UCSD-AML1 (cell line): ENCODE measurements at regions not wholly inside any gene's neighbourhood (a gene's known extent, or its start where the extent isn't known, plus 50 kb on each side); places are given as distances from the start of the nearest gene placed in this dataset.

Experiments used
- DNase-seq: peaks from one replicate; lab custom pipeline; 2025; ENCODE audit not compliant: unreplicated experiment; lab: John Stamatoyannopoulos, UW

DNA sequence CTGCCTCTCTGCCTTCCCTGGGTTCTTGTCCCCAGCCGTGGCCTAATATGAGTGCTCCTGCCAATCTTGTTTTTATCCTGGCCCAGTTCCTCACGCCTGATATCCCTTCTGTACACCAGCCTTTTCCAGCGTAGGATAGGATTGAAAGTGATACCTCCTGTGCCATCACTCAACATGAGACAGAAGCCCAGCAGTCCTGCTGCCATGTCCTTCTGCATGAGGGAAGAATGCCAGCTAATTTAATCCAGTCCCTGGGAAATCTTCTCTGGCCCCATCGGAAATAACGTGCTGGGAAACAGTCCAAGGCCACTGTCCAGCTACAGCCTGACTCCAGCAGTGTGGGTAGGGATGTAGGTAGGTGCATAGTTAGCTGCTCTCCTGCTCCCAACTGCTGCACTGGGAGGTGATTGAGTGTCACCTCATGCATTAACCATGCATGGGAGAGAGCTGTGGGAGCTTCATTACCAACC lies 92.0 kb upstream of the TPM1 start:
- no peak for DNase-seq

- DNase-seq: no peak
Measured at GRCh38 chr15:62951481-62951880, 91.1 kb upstream of the TPM1 start.

- DNase-seq: no peak
Measured at GRCh38 chr15:62953021-62953420, 89.5 kb upstream of the TPM1 start.

DNA sequence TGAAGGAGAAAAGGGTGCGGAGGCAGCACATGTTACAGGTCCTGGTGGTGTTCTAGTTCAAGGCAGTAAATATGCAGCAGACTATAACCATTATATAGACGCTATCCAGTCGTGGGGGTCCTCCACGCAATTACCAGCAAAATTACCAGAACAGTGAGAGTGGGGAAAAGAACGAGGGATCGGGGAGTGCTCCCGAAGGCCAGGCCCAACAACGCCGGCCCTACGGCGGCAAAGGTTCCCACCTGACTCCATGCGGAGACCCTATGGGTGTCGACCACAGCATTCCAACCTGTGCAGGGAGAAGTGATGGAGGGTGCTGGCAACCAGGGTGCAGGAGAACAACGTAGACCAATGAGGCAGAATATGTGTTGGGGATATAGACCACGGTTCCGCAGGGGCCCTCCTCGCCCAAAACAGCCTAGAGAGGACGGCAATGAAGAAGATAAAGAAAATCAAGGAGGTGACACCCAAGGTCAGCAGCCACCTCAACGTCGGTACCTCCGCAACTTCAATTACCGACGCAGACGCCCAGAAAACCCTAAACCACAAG lies 89.0 kb upstream of the TPM1 start:
- no peak for DNase-seq

DNA sequence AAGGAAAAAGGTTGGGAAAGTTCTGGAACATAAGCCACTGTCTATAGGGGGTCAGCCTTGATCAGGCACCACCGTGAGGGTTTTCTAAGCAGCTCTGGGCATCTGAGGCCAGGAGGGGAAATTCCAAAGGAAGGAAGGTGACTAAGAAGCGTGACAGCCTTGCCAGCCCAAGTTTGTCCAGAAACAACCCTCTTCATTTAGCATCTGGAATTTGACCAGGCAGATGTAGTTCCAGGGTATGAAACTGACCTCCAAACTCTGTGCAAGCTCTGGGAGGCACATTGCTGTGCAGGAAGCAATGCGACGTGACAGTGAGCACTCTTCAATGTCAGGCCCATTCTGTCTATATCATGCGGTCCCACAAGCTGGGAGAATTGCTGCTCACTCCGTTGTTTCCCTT lies 85.4 kb upstream of the TPM1 start:
- DNase-seq: no peak

DNA sequence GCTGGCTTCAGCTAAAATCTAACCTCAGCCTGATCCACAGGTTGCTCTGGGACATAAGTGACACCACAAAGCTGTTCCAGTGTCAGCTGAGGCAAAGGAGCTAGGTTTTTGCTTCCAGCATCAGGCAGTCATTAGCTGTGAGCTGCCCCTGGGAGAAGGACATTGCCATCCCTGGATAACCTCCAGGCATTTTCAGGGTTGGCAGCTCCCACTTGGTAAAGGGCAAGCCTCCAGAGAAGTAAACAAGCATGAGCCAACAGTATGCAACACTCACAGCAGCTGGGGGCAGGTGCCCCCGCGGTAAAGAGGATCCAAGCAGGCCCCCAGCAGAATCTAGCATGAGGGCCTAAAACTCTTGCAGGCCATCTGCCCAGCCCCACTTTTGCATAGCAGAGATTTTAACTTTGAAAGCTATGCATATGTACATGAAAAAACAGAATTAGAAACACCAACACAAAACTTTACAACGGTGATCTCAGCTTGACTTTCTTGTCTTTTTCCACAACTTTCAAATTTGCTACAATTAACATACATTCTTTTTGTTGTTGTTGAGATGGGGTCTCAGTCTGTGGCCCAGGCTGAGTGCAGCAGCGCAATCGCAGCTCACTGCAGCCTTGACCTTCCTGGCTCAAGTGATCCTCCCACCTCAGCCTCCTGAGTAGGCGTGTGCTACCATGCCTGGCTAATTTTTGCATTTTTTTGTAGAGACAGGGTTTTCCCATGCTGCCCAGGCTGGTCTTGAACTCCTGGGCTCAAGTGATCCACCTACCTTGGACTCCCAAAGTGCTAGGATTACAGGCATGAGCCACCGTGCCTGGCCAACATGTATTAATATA lies 83.8 kb upstream of the TPM1 start:
- DNase-seq: no peak

GRCh38 chr15:62961134-62961533 lies 81.4 kb upstream of the TPM1 start:
- DNase-seq: no peak

- no peak for DNase-seq
Measured at GRCh38 chr15:62962101-62962995, 80.2 kb upstream of the TPM1 start.

DNA sequence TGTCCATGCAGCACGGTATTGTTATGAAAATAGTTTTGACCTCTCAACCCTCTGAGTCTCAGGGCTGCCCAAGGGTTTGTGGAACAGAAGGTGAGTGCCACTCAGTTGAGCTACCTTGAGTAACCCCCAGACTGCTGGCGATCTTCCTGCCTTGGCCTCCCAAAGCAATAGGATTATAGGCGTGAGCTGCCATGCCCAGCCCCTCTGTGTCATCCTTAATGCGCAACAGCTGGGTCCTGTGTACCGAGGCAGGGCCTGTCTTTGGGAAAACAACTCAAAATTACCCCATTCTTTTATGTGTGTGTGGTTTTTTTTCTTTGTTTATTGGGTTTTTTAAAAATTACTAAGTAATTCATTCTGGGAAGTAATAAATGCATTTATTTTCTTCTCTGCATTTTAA lies 78.3 kb upstream of the TPM1 start:
- no peak for DNase-seq

GRCh38 chr15:62966294-62967078 lies 76.1 kb upstream of the TPM1 start:
- no peak for DNase-seq

DNA sequence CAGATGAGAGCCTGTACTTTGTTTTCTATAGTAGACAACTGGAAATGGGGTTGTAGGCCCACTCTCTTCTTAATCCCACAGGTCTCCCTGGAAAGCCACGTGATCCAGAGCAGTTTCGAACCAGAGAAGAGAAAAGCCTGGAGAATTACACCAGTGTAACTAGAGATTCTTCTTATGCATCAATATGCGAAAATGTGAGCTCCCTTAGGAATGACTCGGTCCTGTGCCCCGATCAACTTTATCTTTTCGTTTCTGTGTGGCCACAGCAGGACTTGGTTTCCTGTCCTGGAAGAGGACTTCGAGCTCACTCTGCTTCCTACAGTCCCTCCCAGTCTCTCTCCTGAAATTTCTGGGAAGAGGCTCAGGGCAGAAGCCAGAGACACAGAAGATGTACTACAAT lies 73.8 kb upstream of the TPM1 start:
- no peak for DNase-seq

DNA sequence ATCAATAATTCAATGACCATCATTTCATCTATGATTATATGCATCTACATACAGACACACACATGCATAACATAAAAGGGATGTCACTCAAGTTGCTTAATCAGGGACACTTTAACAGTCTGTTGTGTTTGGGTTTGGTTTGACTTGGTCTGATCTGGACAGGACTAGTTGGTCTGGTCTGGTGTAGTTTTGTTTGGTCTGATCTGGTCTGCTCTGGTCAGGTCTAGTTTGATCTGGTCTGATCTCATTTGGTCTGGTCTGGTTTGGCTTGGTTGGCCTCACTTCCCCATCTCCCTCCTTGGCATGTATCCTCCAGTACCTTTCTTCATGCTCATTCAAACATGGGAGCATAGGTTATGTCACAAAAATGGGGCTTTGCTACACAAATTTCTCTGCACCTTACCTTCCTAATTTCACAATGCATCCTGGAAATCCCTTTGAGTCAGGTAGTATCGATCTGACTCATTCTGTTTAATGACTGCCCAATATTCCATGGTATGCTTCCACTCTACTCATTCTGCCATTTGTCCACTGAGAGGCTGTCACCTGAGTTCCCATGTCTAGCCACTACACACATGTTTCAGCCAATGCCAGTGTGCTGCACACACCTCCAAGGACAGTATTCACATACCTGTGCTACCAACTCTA lies 73.0 kb upstream of the TPM1 start:
- no peak for DNase-seq

DNA sequence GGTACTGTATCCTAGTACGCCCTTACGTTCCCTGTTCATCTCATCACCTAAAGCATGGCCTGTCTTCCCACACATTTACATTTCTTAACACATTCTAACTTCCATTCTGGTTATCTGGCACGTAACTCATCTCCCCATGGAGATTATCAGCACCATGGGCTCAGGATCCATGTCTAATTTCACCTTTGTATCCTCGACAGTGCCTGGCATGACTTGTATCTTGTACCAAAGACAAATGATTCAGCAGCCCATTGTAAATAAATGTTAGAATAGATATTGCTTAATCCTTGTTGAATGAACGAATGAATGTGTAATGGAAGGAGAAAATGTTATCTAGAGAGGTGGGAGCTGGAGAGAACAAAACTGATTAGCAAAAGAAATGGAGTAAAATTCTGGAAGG lies 69.7 kb upstream of the TPM1 start:
- no peak for DNase-seq

GRCh38 chr15:62975515-62975914 lies 67.0 kb upstream of the TPM1 start:
- DNase-seq: no peak

DNA sequence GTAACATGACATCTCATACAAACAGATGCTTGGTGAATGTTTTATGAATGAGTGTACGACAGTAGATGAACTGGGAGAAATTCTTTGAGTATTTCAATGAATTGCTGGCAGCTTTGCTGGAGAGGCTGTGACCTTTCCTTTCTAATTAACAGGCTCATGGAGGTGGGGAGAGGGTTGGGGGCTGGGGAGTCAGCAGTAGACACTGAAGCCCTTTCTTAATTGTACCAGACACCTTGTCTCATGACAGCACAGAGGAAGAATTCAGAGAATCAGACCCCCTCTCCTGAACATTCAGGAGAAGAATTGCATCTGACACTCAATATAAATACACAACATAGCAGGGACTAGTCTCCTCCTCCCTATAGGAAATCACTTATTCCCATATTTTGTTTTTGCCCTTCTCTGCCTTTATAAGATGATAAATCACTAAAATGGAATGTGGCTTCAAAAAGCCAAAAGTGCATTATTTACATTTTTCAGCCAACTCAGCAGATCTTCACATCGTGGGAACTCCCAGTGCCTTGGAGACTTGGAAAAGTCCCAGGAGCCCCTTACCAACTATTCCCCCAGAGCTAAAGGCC lies 66.2 kb upstream of the TPM1 start:
- no peak for DNase-seq

DNA sequence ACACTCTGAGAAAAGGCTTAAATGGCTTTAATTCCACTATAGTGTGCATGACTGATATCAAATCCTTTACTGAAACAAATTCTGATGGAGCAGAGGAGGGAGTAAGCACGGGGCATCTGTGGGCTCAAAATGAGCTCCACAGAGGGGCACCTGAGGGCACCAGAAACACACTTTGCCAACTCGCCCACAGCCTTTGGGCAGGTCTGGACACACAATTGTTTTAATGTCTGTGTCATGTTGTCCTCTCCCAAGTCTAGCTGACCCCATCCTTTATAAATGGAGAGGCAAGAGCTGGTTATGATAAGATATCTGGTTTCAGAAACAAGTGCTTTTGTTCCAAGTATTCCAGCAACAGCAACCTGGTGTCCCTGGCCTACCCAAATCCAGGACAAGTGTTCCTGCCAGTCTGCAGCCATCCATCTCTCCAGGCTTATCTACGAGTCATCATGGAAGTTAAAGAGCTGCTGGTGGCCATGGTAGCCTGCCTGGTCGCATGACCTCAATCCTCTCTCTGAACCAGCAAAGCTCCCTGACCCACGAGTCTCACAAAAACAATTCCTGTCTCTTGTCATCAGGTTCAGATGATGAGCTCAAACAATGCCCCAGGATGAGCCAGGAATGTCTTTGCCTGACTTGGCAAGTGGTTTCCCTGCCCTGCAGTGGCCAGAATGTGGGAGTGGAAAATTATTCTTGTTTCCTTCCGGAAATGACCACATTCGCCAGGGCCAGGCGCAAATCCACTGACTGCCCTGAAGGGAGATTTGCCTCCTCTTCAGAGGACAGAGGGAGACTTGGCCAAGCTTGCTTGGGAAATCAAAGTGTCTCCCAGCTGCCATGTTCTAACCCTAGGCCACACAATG lies 64.4 kb upstream of the TPM1 start:
- no peak for DNase-seq

DNA sequence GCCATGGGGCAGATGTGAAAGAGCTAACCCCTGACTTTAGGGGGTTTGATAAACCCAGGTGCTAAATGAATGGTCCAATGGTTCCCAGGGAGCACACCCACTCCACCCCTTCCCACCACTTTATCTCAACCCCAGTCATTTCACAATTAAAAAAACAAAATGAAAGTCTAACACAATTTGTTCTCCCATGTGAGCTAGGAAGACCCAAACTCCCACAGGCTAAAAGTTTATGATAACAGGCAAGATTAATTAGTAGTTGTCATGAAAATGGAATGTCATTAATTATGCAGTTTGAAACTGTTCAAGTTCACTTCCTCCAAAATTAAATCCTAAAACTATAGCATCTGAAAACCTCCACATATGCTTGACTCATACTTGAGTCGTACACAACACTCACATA lies 63.3 kb upstream of the TPM1 start:
- no peak for DNase-seq

DNA sequence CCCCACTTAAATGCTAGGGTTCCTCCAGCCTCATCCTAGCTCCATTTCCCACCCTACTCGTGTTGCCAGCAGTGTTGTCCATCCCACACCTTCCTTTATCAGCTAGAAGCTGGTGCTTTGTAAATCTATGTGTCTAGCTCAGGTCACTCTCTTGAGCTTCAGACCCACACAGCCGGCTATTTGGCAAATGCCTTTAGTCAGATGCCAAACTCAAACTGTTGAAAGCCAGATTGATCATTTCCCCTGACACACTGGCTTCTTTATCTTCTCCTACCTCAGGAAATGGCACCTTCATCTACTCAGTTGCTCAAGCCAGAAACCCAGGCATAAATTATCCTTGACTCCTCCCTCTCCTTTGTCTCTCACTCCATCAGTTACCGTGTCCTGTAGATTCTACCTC lies 61.5 kb upstream of the TPM1 start:
- DNase-seq: no peak

GRCh38 chr15:62983956-62984355 lies 58.6 kb upstream of the TPM1 start:
- DNase-seq: no peak
